ENCODE measurements at regions not wholly inside any gene's neighbourhood (a gene's known extent, or its start where the extent isn't known, plus 50 kb on each side); places are given as distances from the start of the nearest gene placed in this dataset.
A peak's percentile ranks its signal among the peaks of the same experiment; 100 is the strongest.
"Not testable (repeated sequence)": the region's sequence is repeated elsewhere in the genome, so short reads cannot be mapped to it uniquely, and the experiment has no call there.

- DNase-seq, result no peak
Measured at GRCh38 chr19:13652810-13653590, 111.3 kb upstream of the MRI1 start.

- DNase-seq, result peak; percentile 72
Measured at GRCh38 chr19:13646758-13647157, 117.6 kb upstream of the MRI1 start.

- no peak for DNase-seq
Measured at GRCh38 chr19:13644645-13645044, 119.7 kb upstream of the MRI1 start.

GRCh38 chr19:13640611-13641010, 123.7 kb upstream of the MRI1 start:
- DNase-seq, result peak; percentile 93

GRCh38 chr19:13639342-13639929, 124.9 kb upstream of the MRI1 start:
- no peak for DNase-seq

- no peak for DNase-seq
Measured at GRCh38 chr19:13637664-13638063, 126.7 kb upstream of the MRI1 start.

- no peak for DNase-seq
Measured at GRCh38 chr19:13634658-13635057, 128.4 kb upstream of the CACNA1A start.

- DNase-seq, result no peak
Measured at GRCh38 chr19:13633522-13633922, 127.2 kb upstream of the CACNA1A start.

- peak; percentile 93 for DNase-seq
Measured at GRCh38 chr19:13633109-13633508, 126.8 kb upstream of the CACNA1A start.

- DNase-seq, result not testable (repeated sequence)
Measured at GRCh38 chr19:13632164-13632563, 125.9 kb upstream of the CACNA1A start.

- DNase-seq, result no peak
Measured at GRCh38 chr19:13629687-13630357, 123.5 kb upstream of the CACNA1A start.

GRCh38 chr19:13627531-13627930, 121.3 kb upstream of the CACNA1A start:
- DNase-seq, result no peak

GRCh38 chr19:13623716-13624710, 117.7 kb upstream of the CACNA1A start:
- peak; percentile 43 for DNase-seq

- peak; percentile 42 for DNase-seq
Measured at GRCh38 chr19:13622766-13623715, 116.8 kb upstream of the CACNA1A start.

- DNase-seq, result no peak
Measured at GRCh38 chr19:13621413-13621812, 115.1 kb upstream of the CACNA1A start.

GRCh38 chr19:13619203-13619632, 112.9 kb upstream of the CACNA1A start:
- DNase-seq, result no peak

GRCh38 chr19:13615890-13616289, 109.6 kb upstream of the CACNA1A start:
- no peak for DNase-seq

- DNase-seq, result peak; percentile 47
Measured at GRCh38 chr19:13613447-13613846, 107.2 kb upstream of the CACNA1A start.

GRCh38 chr19:13611596-13611995, 105.3 kb upstream of the CACNA1A start:
- DNase-seq, result no peak

- peak; percentile 93 for DNase-seq
Measured at GRCh38 chr19:13610039-13610691, 103.9 kb upstream of the CACNA1A start.

GRCh38 chr19:13606156-13606555, 99.9 kb upstream of the CACNA1A start:
- DNase-seq, result no peak
